ENCODE measurements at regions not wholly inside any gene's neighbourhood (a gene's known extent, or its start where the extent isn't known, plus 50 kb on each side); places are given as distances from the start of the nearest gene placed in this dataset.

GRCh38 chr2:64773461-64774118, 119.9 kb upstream of the SERTAD2 start:
- peak overlapping the region; percentile 37 for H2AFZ ChIP-seq (ENCODE audit: low read length)
- DNase-seq (ENCODE audit: low spot score) (no peak), FAIRE-seq (no peak), ATAC-seq (no peak)
- TF ChIP-seq SP5 (CRISPR knock-in tag; IDR thresholded peaks at IDR 0.05; ENCODE audit: borderline replicate concordance, low read depth) (no peak), ELF1 (CRISPR knock-in tag; IDR thresholded peaks at IDR 0.05) (peak; percentile 32; the same call in 1 of the 2 replicates)
- H3K4me3 ChIP-seq (replicated peaks in 1 of 3; ENCODE audit: insufficient read depth in 1 of 3, low read depth in 2 of 3, low read length in 3 of 3), result no peak overlapping the region
- 0 out of 2 replicates have a peak, but pooled peaks cover 3% of the 10 kb centered on the region for H3K9me3 ChIP-seq (ENCODE audit: low read length)
- H3K36me3 ChIP-seq (replicated peaks in 1 of 2; ENCODE audit: control insufficient read depth in 1 of 2, insufficient read depth in 2 of 2, low read length in 2 of 2), result no peaks in the 10 kb centered on the region
- 53% methylated on average over 12 of the region's 12 CpGs for WGBS (ENCODE audit: low lambda C conversion rate)
- H3K4me1 ChIP-seq (ENCODE audit: insufficient read depth, low read length), result peaks cover 24% of the 10 kb centered on the region
- H3K9ac ChIP-seq (ENCODE audit: insufficient read depth, low read depth, low read length), result no peak overlapping the region
- peaks cover 2 to 42% of the 10 kb centered on the region in 2 experiments; a peak in 4 of 5 replicates for H3K27me3 ChIP-seq (ENCODE audit: control insufficient read depth in 1 of 2, insufficient read depth in 2 of 2, low read length in 2 of 2)
- intact Hi-C loops (cut with micrococcal nuclease; ENCODE audit: unreplicated experiment), result no loop called here
- peak overlapping the region; percentile 43 for H3K4me2 ChIP-seq (ENCODE audit: low read depth, low read length)
- no peaks in the 10 kb centered on the region for H3K79me2 ChIP-seq (ENCODE audit: insufficient read depth, low read length)
- in situ Hi-C loops (cut with HindIII; ENCODE audit: extremely low pct_ligation_motif_present, low pct_unique_long_range_greater_than_20kb), result no loop called here
- CTCF ChIA-PET (ENCODE audit: low intra/inter-chr PET ratio, low total read pairs), result no interaction called here
- no peaks in the 10 kb centered on the region for H4K20me1 ChIP-seq (ENCODE audit: insufficient read depth, low read length)
- H3K27ac ChIP-seq (ENCODE audit: extremely low read length, insufficient read depth, low read length), result no peak overlapping the region
- BruUV-seq (replicated peaks), result no TSS peak
- POLR2A ChIA-PET, result interaction anchor here (1.0 kb wide), 1 partner anchor 22 kb away, joined by 5 read pairs; no protein-coding TSS in a partner anchor

- in situ Hi-C loops (cut with HindIII; ENCODE audit: extremely low pct_ligation_motif_present, low pct_unique_long_range_greater_than_20kb) (no loop called here), intact Hi-C loops (cut with micrococcal nuclease; ENCODE audit: unreplicated experiment) (no loop called here)
- no peak for DNase-seq (ENCODE audit: low spot score)
- H3K4me3 ChIP-seq (replicated peaks in 1 of 3; ENCODE audit: insufficient read depth in 1 of 3, low read depth in 2 of 3, low read length in 3 of 3), result no peak overlapping the region
- peaks cover 0 to 13% of the 10 kb centered on the region in 2 experiments; a peak in 1 of 5 replicates for H3K27me3 ChIP-seq (ENCODE audit: control insufficient read depth in 1 of 2, insufficient read depth in 2 of 2, low read length in 2 of 2)
- no peaks in the 10 kb centered on the region for H3K36me3 ChIP-seq (replicated peaks in 1 of 2; ENCODE audit: control insufficient read depth in 1 of 2, insufficient read depth in 2 of 2, low read length in 2 of 2)
- FAIRE-seq, result no peak
- TF ChIP-seq CCDC6 (CRISPR knock-in tag; IDR thresholded peaks at IDR 0.05) (no peak), ZNF616 (CRISPR knock-in tag; IDR thresholded peaks at IDR 0.05; ENCODE audit: low read depth) (no peak), KMT2A (CRISPR knock-in tag; IDR thresholded peaks at IDR 0.05) (no peak)
- H3K4me1 ChIP-seq (ENCODE audit: insufficient read depth, low read length), result no peaks in the 10 kb centered on the region
- CTCF ChIA-PET (ENCODE audit: low intra/inter-chr PET ratio, low total read pairs), result no interaction called here
- H4K20me1 ChIP-seq (ENCODE audit: insufficient read depth, low read length), result no peaks in the 10 kb centered on the region
- POLR2A ChIA-PET, result no interaction called here
- no peak overlapping the region for H3K4me2 ChIP-seq (ENCODE audit: low read depth, low read length)
- no peaks in the 10 kb centered on the region for H3K79me2 ChIP-seq (ENCODE audit: insufficient read depth, low read length)
- no TSS peak for BruUV-seq (replicated peaks)
- no peak for ATAC-seq
- H2AFZ ChIP-seq (ENCODE audit: low read length), result no peak overlapping the region
- 31% methylated on average over 3 of the region's 3 CpGs for WGBS (ENCODE audit: low lambda C conversion rate)
- H3K9ac ChIP-seq (ENCODE audit: insufficient read depth, low read depth, low read length), result no peak overlapping the region
- H3K9me3 ChIP-seq (ENCODE audit: low read length), result 0 out of 2 replicates have a peak, but pooled peaks cover 3% of the 10 kb centered on the region
- no peak overlapping the region for H3K27ac ChIP-seq (ENCODE audit: extremely low read length, insufficient read depth, low read length)
Measured at GRCh38 chr2:64777841-64778240, 124.1 kb upstream of the SERTAD2 start.

All from HepG2 (cell line).